ENCODE measurements at regions not wholly inside any gene's neighbourhood (a gene's known extent, or its start where the extent isn't known, plus 50 kb on each side); places are given as distances from the start of the nearest gene placed in this dataset.

GRCh38 chr5:73233053-73233460, 60.1 kb downstream of the TMEM174 start:
- POLR2A ChIA-PET, result no interaction called here
- no peaks in the 10 kb centered on the region for H3K9me3 ChIP-seq (ENCODE audit: low read length)
- H3K4me3 ChIP-seq (ENCODE audit: low read depth, low read length, poor library complexity, severe bottlenecking), result no peak overlapping the region

GRCh38 chr5:73232266-73233041, 59.5 kb downstream of the TMEM174 start:
- no peak overlapping the region for H2AFZ ChIP-seq (ENCODE audit: low read length)
- BruUV-seq (replicated peaks), result no TSS peak
- ChIA-PET POLR2A (no interaction called here), CTCF (ENCODE audit: unreplicated experiment) (no interaction called here)
- no peak for TF ChIP-seq EZH2phosphoT487 (IDR thresholded peaks at IDR 0.05; ENCODE audit: borderline replicate concordance, low read depth, low read length)
- TF ChIP-seq CTCF (conservative IDR thresholded peaks at IDR 0.05; ENCODE audit: low read length), result no peak
- H3K79me2 ChIP-seq (ENCODE audit: insufficient read depth, low read depth, low read length), result no peaks in the 10 kb centered on the region
- H3K27ac ChIP-seq (ENCODE audit: low read depth, low read length, poor library complexity, severe bottlenecking), result no peak overlapping the region
- H3K4me1 ChIP-seq (ENCODE audit: insufficient read depth, low read length, poor library complexity, severe bottlenecking), result no peaks in the 10 kb centered on the region
- no peaks in the 10 kb centered on the region for H3K9me2 ChIP-seq (ENCODE audit: insufficient read depth, low read length)
- no peaks in the 10 kb centered on the region for H4K20me1 ChIP-seq (ENCODE audit: insufficient read depth, low read length)
- intact Hi-C loops (cut with micrococcal nuclease; ENCODE audit: unreplicated experiment), result no loop called here
- no peaks in the 10 kb centered on the region for H3K36me3 ChIP-seq (ENCODE audit: insufficient read depth, low read length)
- H3K9me3 ChIP-seq (ENCODE audit: low read length), result no peaks in the 10 kb centered on the region
- no peak overlapping the region for H3K4me3 ChIP-seq (ENCODE audit: low read depth, low read length, poor library complexity, severe bottlenecking)
- no peak for DNase-seq (ENCODE audit: low spot score)
- no peak overlapping the region for H3K4me2 ChIP-seq (ENCODE audit: low read length)

More at GRCh38 chr5:73233053-73233460, 60.1 kb downstream of the TMEM174 start:
- no TSS peak for BruUV-seq (replicated peaks)
- Histone ChIP-seq H3K4me1 (ENCODE audit: insufficient read depth, low read length, poor library complexity, severe bottlenecking) (no peaks in the 10 kb centered on the region), H3K9me2 (ENCODE audit: insufficient read depth, low read length) (no peaks in the 10 kb centered on the region), H2AFZ (ENCODE audit: low read length) (no peak overlapping the region), H3K79me2 (ENCODE audit: insufficient read depth, low read depth, low read length) (no peaks in the 10 kb centered on the region), H4K20me1 (ENCODE audit: insufficient read depth, low read length) (no peaks in the 10 kb centered on the region), H3K36me3 (ENCODE audit: insufficient read depth, low read length) (no peaks in the 10 kb centered on the region), H3K27ac (ENCODE audit: low read depth, low read length, poor library complexity, severe bottlenecking) (no peak overlapping the region), H3K4me2 (ENCODE audit: low read length) (no peak overlapping the region)
- DNase-seq (ENCODE audit: low spot score), result no peak
- CTCF ChIA-PET (ENCODE audit: unreplicated experiment), result no interaction called here
- intact Hi-C loops (cut with micrococcal nuclease; ENCODE audit: unreplicated experiment), result no loop called here
- TF ChIP-seq CTCF (conservative IDR thresholded peaks at IDR 0.05; ENCODE audit: low read length), result no peak
- no peak for TF ChIP-seq EZH2phosphoT487 (IDR thresholded peaks at IDR 0.05; ENCODE audit: borderline replicate concordance, low read depth, low read length)

GRCh38 chr5:73231246-73231778, 58.3 kb downstream of the TMEM174 start:
- TF ChIP-seq CTCF (conservative IDR thresholded peaks at IDR 0.05; ENCODE audit: low read length) (no peak), EZH2phosphoT487 (IDR thresholded peaks at IDR 0.05; ENCODE audit: borderline replicate concordance, low read depth, low read length) (no peak)
- Histone ChIP-seq H3K4me1 (ENCODE audit: insufficient read depth, low read length, poor library complexity, severe bottlenecking) (no peaks in the 10 kb centered on the region), H3K79me2 (ENCODE audit: insufficient read depth, low read depth, low read length) (no peaks in the 10 kb centered on the region), H3K36me3 (ENCODE audit: insufficient read depth, low read length) (no peaks in the 10 kb centered on the region), H4K20me1 (ENCODE audit: insufficient read depth, low read length) (no peaks in the 10 kb centered on the region), H3K27ac (ENCODE audit: low read depth, low read length, poor library complexity, severe bottlenecking) (no peak overlapping the region), H3K9me2 (ENCODE audit: insufficient read depth, low read length) (no peaks in the 10 kb centered on the region), H3K4me3 (ENCODE audit: low read depth, low read length, poor library complexity, severe bottlenecking) (no peak overlapping the region), H3K4me2 (ENCODE audit: low read length) (no peak overlapping the region), H2AFZ (ENCODE audit: low read length) (no peak overlapping the region), H3K9me3 (ENCODE audit: low read length) (no peaks in the 10 kb centered on the region)
- intact Hi-C loops (cut with micrococcal nuclease; ENCODE audit: unreplicated experiment), result no loop called here
- ChIA-PET POLR2A (no interaction called here), CTCF (ENCODE audit: unreplicated experiment) (no interaction called here)
- no TSS peak for BruUV-seq (replicated peaks)
- no peak for DNase-seq (ENCODE audit: low spot score)
